Nephron (organoid): ENCODE measurements at regions not wholly inside any gene's neighbourhood (a gene's known extent, or its start where the extent isn't known, plus 50 kb on each side); places are given as distances from the start of the nearest gene placed in this dataset.

Source experiments
- H3K27ac Mint-ChIP-seq, 3 experiments: 2 replicates each; pipeline ENCODE4 v1.8.0; 2020; ENCODE audit warnings: mixed read lengths in 3 of 3, mild to moderate bottlenecking in 2 of 3, moderate library complexity in 1 of 3
- H3K27me3 Mint-ChIP-seq: 2 replicates; pipeline ENCODE4 v1.8.0; 2021; ENCODE audit warnings: low read depth, mild to moderate bottlenecking, moderate library complexity, mixed read lengths
- H3K36me3 Mint-ChIP-seq: 2 replicates; pipeline ENCODE4 v1.8.0; 2020; ENCODE audit warnings: low read depth, mixed read lengths
- H3K4me1 Mint-ChIP-seq: 2 replicates; pipeline ENCODE4 v1.8.0; 2020; ENCODE audit warnings: mixed read lengths
- H3K4me3 Mint-ChIP-seq, 3 experiments: 2 replicates each; pipeline ENCODE4 v1.8.0; 2020; ENCODE audit warnings: mild to moderate bottlenecking in 3 of 3, mixed read lengths in 3 of 3, moderate library complexity in 2 of 3
- H3K9me3 Mint-ChIP-seq: 2 replicates; pipeline ENCODE4 v1.8.0; 2020; ENCODE audit warnings: mixed read lengths
- CTCF ChIP-seq, 3 experiments: fragments of 200-600 bp; sonication (generic); IDR thresholded peaks; one replicate each; pipeline ENCODE4 v1.5.0; 2021; ENCODE audit warnings: antibody characterized with exemption in 3 of 3; ENCODE audit not compliant: unreplicated experiment in 3 of 3

- no peaks in the 10 kb centered on the region for H3K4me1 Mint-ChIP-seq
- no peaks in the 10 kb centered on the region for H3K36me3 Mint-ChIP-seq
- no peak overlapping the region for H3K4me3 Mint-ChIP-seq
- no peak for TF ChIP-seq CTCF (IDR thresholded peaks at IDR 0.05; ENCODE audit: unreplicated experiment in 3 of 3)
- no peaks in the 10 kb centered on the region for H3K27me3 Mint-ChIP-seq
- H3K27ac Mint-ChIP-seq = no peak overlapping the region
- H3K9me3 Mint-ChIP-seq = peaks cover 20% of the 10 kb centered on the region
Observed at GRCh38 chr16:76052725-76053124, 224.5 kb upstream of the CNTNAP4 start.

- TF ChIP-seq CTCF (IDR thresholded peaks at IDR 0.05; ENCODE audit: unreplicated experiment in 3 of 3) = no peak
- H3K27me3 Mint-ChIP-seq = no peaks in the 10 kb centered on the region
Observed at GRCh38 chr16:76059186-76059585, 218.0 kb upstream of the CNTNAP4 start.

GRCh38 chr16:76059701-76060100 is 217.5 kb upstream of the CNTNAP4 start:
- Mint-ChIP-seq H3K36me3 (no peaks in the 10 kb centered on the region), H3K27ac (no peak overlapping the region), H3K4me1 (no peaks in the 10 kb centered on the region), H3K4me3 (no peak overlapping the region), H3K27me3 (no peaks in the 10 kb centered on the region), H3K9me3 (no peaks in the 10 kb centered on the region)
- no peak for TF ChIP-seq CTCF (IDR thresholded peaks at IDR 0.05; ENCODE audit: unreplicated experiment in 3 of 3)

More at GRCh38 chr16:76059186-76059585, 218.0 kb upstream of the CNTNAP4 start:
- Mint-ChIP-seq H3K4me3 (no peak overlapping the region), H3K4me1 (no peaks in the 10 kb centered on the region), H3K9me3 (peaks cover 2% of the 10 kb centered on the region), H3K36me3 (no peaks in the 10 kb centered on the region), H3K27ac (no peak overlapping the region)

GRCh38 chr16:76071690-76072089 is 205.5 kb upstream of the CNTNAP4 start:
- Mint-ChIP-seq H3K36me3 (no peaks in the 10 kb centered on the region), H3K27ac (no peak overlapping the region), H3K4me1 (no peaks in the 10 kb centered on the region), H3K27me3 (no peaks in the 10 kb centered on the region), H3K9me3 (peaks cover 14% of the 10 kb centered on the region), H3K4me3 (no peak overlapping the region)
- no peak for TF ChIP-seq CTCF (IDR thresholded peaks at IDR 0.05; ENCODE audit: unreplicated experiment in 3 of 3)

GRCh38 chr16:76081967-76082366 is 195.2 kb upstream of the CNTNAP4 start:
- peaks cover 4% of the 10 kb centered on the region for H3K4me1 Mint-ChIP-seq
- H3K27me3 Mint-ChIP-seq = no peaks in the 10 kb centered on the region
- H3K27ac Mint-ChIP-seq = no peak overlapping the region
- H3K9me3 Mint-ChIP-seq = no peaks in the 10 kb centered on the region
- no peak for TF ChIP-seq CTCF (IDR thresholded peaks at IDR 0.05; ENCODE audit: unreplicated experiment in 3 of 3)
- no peaks in the 10 kb centered on the region for H3K36me3 Mint-ChIP-seq
- no peak overlapping the region for H3K4me3 Mint-ChIP-seq

- Mint-ChIP-seq H3K9me3 (peaks cover 17% of the 10 kb centered on the region), H3K27ac (no peak overlapping the region), H3K4me3 (no peak overlapping the region), H3K4me1 (no peaks in the 10 kb centered on the region), H3K27me3 (peaks cover 3% of the 10 kb centered on the region), H3K36me3 (no peaks in the 10 kb centered on the region)
- TF ChIP-seq CTCF (IDR thresholded peaks at IDR 0.05; ENCODE audit: unreplicated experiment in 3 of 3) = no peak
Observed at GRCh38 chr16:76106647-76107046, 170.6 kb upstream of the CNTNAP4 start.
